NCI-H187 (cell line): ENCODE measurements at regions not wholly inside any gene's neighbourhood (a gene's known extent, or its start where the extent isn't known, plus 50 kb on each side); places are given as distances from the start of the nearest gene placed in this dataset.
"Not testable (repeated sequence)": the region's sequence is repeated elsewhere in the genome, so short reads cannot be mapped to it uniquely, and the experiment has no call there.

Experiments used
- DNase-seq, 2 experiments: peaks; one replicate each; lab custom pipeline; 2025; lab: John Stamatoyannopoulos, UW

- no peak for DNase-seq
These were observed 273.2 kb upstream of the RGPD4 start for GRCh38 chr2:107553539-107553938.

- no peak for DNase-seq
These were observed 270.6 kb upstream of the RGPD4 start for GRCh38 chr2:107556038-107556627.

GRCh38 chr2:107558295-107558694 is 268.4 kb upstream of the RGPD4 start:
- DNase-seq = no peak

GRCh38 chr2:107569496-107569895 is 257.2 kb upstream of the RGPD4 start:
- no peak for DNase-seq

GRCh38 chr2:107570876-107571275 is 255.8 kb upstream of the RGPD4 start:
- no peak for DNase-seq

- DNase-seq = not testable (repeated sequence)
These were observed 253.8 kb upstream of the RGPD4 start for GRCh38 chr2:107572890-107573289.

GRCh38 chr2:107576991-107577390 is 249.7 kb upstream of the RGPD4 start:
- DNase-seq = no peak

- DNase-seq = no peak
These were observed 244.2 kb upstream of the RGPD4 start for GRCh38 chr2:107582487-107582886.

GRCh38 chr2:107584577-107584976 is 242.1 kb upstream of the RGPD4 start:
- DNase-seq = no peak

- no peak for DNase-seq
These were observed 240.8 kb upstream of the RGPD4 start for GRCh38 chr2:107585851-107586250.

GRCh38 chr2:107588181-107588580 is 238.5 kb upstream of the RGPD4 start:
- no peak for DNase-seq

- DNase-seq = no peak
These were observed 237.6 kb upstream of the RGPD4 start for GRCh38 chr2:107589079-107589491.

GRCh38 chr2:107591561-107592279 is 235.0 kb upstream of the RGPD4 start:
- no peak for DNase-seq

GRCh38 chr2:107592280-107592624 is 234.4 kb upstream of the RGPD4 start:
- DNase-seq = no peak

- DNase-seq = peak in 1 of 2 experiments; percentile 49
These were observed 231.4 kb upstream of the RGPD4 start for GRCh38 chr2:107595285-107595684.

GRCh38 chr2:107595749-107596148 is 230.9 kb upstream of the RGPD4 start:
- no peak for DNase-seq

- no peak for DNase-seq
These were observed 229.2 kb upstream of the RGPD4 start for GRCh38 chr2:107597507-107597906.

GRCh38 chr2:107602801-107603200 is 223.9 kb upstream of the RGPD4 start:
- no peak for DNase-seq

GRCh38 chr2:107607054-107607453 is 219.6 kb upstream of the RGPD4 start:
- DNase-seq = no peak

- no peak for DNase-seq
These were observed 219.2 kb upstream of the RGPD4 start for GRCh38 chr2:107607473-107607872.

- no peak for DNase-seq
These were observed 211.7 kb upstream of the RGPD4 start for GRCh38 chr2:107615039-107615438.

- DNase-seq = no peak
These were observed 207.9 kb upstream of the RGPD4 start for GRCh38 chr2:107618769-107619168.

- DNase-seq = no peak
These were observed 205.2 kb upstream of the RGPD4 start for GRCh38 chr2:107621186-107622165.
